Inferior parietal cortex (tissue), 1 donor: ENCODE measurements at regions not wholly inside any gene's neighbourhood (a gene's known extent, or its start where the extent isn't known, plus 50 kb on each side); places are given as distances from the start of the nearest gene placed in this dataset.

ENCODE experiments used
- DNase-seq: peaks from one replicate; pipeline ENCODE4 v3.0.0-alpha.2; 2016; ENCODE audit errors: extremely low spot score

- no peak for DNase-seq
Observed at GRCh38 chr15:62773369-62774165, 269.0 kb upstream of the TPM1 start.

- DNase-seq, result no peak
Observed at GRCh38 chr15:62775932-62776331, 266.6 kb upstream of the TPM1 start.

- DNase-seq, result no peak
Observed at GRCh38 chr15:62777671-62778070, 264.9 kb upstream of the TPM1 start.

- DNase-seq, result no peak
Observed at GRCh38 chr15:62779036-62779770, 263.3 kb upstream of the TPM1 start.

- DNase-seq, result no peak
Observed at GRCh38 chr15:62779899-62780298, 262.6 kb upstream of the TPM1 start.

- DNase-seq, result no peak
Observed at GRCh38 chr15:62781081-62781497, 261.5 kb upstream of the TPM1 start.

GRCh38 chr15:62782071-62782841, 260.3 kb upstream of the TPM1 start:
- peak; percentile 82 for DNase-seq

GRCh38 chr15:62782896-62783295, 259.7 kb upstream of the TPM1 start:
- DNase-seq, result no peak

GRCh38 chr15:62783303-62783957, 259.1 kb upstream of the TPM1 start:
- no peak for DNase-seq

GRCh38 chr15:62785881-62786828, 256.4 kb upstream of the TPM1 start:
- DNase-seq, result no peak

GRCh38 chr15:62787401-62787800, 255.1 kb upstream of the TPM1 start:
- DNase-seq, result no peak

GRCh38 chr15:62788224-62788623, 254.3 kb upstream of the TPM1 start:
- DNase-seq, result no peak

GRCh38 chr15:62790546-62790945, 252.0 kb upstream of the TPM1 start:
- DNase-seq, result no peak

- DNase-seq, result no peak
Observed at GRCh38 chr15:62791694-62792093, 250.9 kb upstream of the TPM1 start.

GRCh38 chr15:62792986-62793751, 249.4 kb upstream of the TPM1 start:
- DNase-seq, result no peak

GRCh38 chr15:62793752-62794144, 248.8 kb upstream of the TPM1 start:
- DNase-seq, result no peak

- no peak for DNase-seq
Observed at GRCh38 chr15:62795171-62795570, 247.4 kb upstream of the TPM1 start.

- DNase-seq, result no peak
Observed at GRCh38 chr15:62795700-62796695, 246.5 kb upstream of the TPM1 start.

- DNase-seq, result no peak
Observed at GRCh38 chr15:62797171-62797570, 245.4 kb upstream of the TPM1 start.
